Stimulated activated CD4-positive, alpha-beta T cell treated with anti-CD3 and anti-CD28 coated beads, Interleukin-1b, Interleukin-23, amount 100 ng/mL, for 4 hours (primary cell): ENCODE measurements at regions not wholly inside any gene's neighbourhood (a gene's known extent, or its start where the extent isn't known, plus 50 kb on each side); places are given as distances from the start of the nearest gene placed in this dataset.

ENCODE experiments used
- DNase-seq, 2 donors: peaks; one replicate each; pipeline ENCODE4 v3.0.0-alpha.2; 2020; ENCODE audit warnings: low read depth in 2 of 2

- no peak for DNase-seq
These were observed 379.4 kb upstream of the DACH1 start for GRCh38 chr13:72246396-72246795.

- DNase-seq = no peak
These were observed 377.8 kb upstream of the DACH1 start for GRCh38 chr13:72244788-72245187.

GRCh38 chr13:72230131-72230530 is 363.1 kb upstream of the DACH1 start:
- no peak for DNase-seq

DNA sequence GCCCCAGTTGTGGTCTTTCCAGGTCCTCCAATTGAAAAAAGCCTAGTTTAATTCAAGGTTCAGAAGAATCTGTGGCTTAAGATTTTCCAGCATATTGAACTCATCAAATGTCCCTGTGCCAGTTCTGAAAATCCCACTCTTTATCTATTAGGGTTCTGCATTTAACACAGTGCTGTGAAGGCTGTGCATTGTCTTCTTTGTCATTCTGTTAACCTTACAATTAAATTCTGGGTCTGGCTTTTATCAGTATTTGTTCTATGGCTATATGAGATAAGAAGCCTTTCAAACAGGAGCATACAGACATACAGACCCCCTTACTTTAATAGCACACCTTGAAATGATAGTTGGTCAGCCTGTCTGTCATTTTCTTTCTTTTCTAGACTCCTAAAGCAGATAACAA is 362.1 kb upstream of the DACH1 start:
- no peak for DNase-seq

DNA sequence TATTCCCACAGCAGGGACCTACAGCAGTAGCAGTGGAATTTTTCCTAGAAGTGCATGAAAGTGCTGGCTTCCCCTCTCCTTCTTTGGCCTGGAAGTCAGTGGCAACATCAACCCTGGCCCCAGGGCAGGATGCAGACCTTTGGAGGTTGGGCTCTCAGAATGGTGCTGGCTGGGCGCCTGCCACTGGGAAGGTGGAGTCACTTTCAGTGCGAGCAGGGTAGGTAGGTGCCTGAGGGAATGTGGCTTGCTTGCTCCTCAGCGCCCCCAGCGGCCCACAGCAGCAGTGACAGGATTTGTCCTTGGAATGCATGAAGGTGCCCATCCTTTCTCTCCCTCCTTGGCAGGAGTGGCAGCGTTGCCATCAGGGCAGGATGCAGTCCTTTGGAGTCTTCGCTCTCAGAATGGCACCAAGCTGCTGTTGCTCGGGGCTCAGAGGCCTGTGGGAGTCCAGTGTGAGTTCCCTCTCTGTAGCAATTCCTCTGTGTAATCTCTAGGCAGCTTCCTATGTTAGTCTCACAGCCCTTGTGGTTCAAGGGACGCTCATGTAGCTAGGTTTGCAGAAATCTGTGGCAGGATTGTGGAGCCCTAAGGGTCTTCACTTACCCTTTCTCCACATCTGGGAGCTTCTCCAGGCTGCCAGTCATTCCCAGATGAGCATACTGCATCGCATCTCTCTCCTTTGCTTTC is 354.4 kb upstream of the DACH1 start:
- no peak for DNase-seq

DNA sequence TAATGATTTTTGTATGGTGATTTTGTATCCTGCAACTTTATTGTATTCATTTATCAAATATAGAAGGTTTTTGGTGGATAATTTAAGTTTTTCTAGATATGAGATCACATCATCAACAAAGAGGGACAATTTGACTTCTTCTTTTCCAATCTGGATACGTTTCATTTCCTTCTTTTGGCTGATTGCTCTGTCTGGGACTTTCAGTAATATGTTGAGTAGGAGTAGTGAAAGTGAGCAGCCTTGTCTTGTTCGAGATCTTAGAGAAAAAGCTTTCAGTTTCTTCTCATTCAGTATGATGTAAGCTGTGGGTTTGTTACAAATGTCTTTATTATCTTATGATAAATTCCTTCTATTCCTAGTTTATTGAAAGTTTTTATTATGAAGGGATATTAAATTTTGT is 352.0 kb upstream of the DACH1 start:
- no peak for DNase-seq

GRCh38 chr13:72217142-72217541 is 350.1 kb upstream of the DACH1 start:
- DNase-seq = no peak

GRCh38 chr13:72208112-72208645 is 341.2 kb upstream of the DACH1 start:
- no peak for DNase-seq

DNA sequence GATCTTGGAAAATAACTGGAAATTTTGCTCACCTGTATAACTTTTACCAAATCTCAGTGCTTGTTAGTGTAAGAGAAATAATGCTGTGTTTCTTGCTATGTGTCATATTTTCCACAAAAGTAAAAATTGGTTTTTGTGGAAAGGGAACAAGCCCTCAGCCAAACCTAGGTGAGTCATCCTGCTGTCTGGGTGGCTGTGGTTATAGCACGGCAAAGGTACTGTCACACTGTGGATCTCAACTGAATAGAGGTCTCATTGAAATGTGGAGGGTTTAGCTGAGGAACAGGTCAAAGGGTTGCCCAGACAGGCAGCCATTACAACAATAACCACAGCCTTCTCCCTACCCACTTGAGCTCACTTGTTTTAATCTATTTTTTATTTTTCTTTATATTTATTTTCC is 338.8 kb upstream of the DACH1 start:
- no peak for DNase-seq

DNA sequence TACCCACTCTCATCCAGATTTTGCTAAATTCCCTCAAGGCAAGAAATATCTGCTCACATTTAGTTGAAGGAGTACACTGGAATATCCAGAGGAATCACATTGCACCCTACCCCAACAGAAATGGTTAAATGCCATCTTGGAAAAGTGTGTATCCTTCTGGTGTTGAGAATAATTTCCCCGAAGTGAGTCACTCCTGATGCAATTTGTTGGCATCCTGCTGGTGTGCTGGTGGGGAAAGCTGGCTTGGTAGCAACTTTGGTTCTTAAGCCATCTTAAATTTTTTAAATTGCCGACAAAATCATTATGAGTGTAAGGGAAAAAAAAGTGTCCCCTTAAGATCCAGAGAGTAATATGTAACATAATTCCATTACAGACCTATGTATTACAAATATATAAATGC is 337.3 kb upstream of the DACH1 start:
- no peak for DNase-seq

DNA sequence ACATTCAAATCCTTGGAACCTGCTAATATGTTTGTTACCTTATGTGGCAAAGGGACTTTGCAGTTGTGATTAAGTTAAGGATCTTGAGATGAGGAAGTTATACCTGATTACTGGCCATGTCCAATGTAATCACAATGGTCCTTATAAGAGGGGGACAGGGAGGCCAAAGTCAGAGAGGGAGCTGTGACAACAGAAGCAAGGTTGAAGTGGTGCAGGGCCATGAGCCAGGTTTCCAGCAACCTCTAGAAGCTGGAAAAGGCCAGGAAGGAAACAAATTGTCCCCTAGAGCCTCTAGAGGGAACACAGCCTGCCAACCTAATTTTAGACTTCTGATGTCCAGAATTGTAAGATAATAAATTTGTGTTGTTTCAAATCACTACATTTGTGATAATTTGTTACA is 334.7 kb upstream of the DACH1 start:
- no peak for DNase-seq

- no peak for DNase-seq
These were observed 332.6 kb upstream of the DACH1 start for GRCh38 chr13:72199640-72200039.

- DNase-seq = no peak
These were observed 332.1 kb upstream of the DACH1 start for GRCh38 chr13:72198967-72199560.

GRCh38 chr13:72198042-72198441 is 331.0 kb upstream of the DACH1 start:
- no peak for DNase-seq

- no peak for DNase-seq
These were observed 328.2 kb upstream of the DACH1 start for GRCh38 chr13:72195044-72195704.

DNA sequence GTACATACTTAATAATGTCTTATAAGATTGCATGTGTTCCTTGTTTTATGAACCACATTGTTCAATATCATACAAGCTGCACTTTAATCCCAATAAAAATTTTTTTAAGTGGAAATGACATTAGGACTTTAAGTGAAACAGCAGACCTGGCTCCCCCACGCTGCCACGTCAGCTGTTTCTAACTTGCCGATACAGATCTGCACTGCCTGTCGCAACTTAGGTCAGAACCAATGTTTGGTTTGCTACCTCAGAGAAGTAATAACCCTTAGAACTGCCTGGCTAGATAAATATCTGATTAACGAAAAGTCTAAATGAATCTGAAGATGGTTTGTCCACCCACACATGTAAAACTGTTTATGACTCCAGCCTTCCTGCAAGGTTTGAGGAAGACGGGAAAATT is 327.5 kb upstream of the DACH1 start:
- no peak for DNase-seq

DNA sequence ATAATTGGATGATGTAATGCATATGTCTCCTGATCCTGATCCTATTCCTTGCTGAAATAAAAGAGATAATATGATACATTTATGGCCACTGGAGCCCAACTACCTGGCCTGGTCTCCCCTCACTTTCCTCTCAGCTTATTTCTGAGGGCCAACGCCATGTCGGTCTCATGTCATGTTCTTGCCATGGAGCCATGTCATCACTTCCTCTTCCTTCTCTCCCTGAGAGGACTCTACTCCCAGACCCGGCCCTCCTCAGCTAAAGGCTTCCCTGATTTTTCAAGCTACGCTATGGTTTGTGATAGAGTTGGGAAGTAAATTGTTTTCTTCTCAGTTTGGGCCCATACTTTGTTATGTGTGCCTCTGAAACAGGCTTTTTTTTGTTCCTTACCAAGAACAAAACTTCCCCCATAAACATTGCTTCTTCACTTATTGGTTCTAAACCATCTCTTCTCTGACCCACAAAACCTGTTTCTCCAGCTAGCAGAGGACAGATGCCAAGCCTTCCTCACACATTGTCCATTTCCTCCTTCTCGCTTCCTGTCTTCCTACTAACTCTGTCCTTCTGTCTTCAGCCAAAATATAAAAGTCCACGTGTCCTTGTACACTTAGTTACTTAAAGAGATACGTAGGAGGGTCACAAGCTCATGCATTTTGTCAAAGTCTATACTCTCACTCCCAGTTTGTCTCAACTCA is 319.9 kb upstream of the DACH1 start:
- no peak for DNase-seq

DNA sequence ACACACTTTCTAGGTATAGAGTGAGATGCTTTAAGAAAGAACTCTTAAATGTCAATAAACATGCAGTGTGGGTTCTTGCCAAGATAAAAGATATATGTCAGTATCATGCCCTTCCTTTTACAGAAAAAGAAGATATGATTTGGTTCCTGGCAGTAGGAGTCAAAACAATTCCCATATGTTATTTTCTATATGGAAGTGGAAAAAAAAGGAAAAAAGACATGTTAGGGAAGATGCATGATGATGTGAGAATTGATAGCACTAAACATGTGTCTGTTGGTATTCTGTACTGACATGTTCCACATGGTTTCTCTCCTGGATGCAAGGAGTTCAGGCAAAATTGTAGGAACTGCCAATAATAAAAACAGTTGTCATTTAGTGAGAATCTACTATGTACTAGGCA is 318.8 kb upstream of the DACH1 start:
- DNase-seq = no peak

DNA sequence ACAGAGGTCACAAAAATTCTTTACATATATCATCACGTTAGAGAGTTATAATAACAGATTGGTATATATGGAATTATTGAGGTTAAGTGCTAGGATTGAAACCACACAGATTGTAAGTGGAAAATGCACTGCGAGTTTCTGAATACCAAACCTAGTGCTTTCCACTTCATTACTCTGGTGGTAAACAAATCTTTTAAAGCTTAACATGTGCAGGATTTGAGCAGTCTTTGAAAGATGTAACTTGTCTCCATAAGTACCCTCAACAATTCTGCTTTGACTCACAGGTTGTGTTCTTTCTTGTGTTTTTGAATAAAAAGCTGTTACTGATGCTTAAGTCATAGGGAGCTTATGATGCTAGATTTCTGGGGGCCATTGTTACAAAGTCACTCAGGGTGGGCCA is 314.7 kb upstream of the DACH1 start:
- no peak for DNase-seq

DNA sequence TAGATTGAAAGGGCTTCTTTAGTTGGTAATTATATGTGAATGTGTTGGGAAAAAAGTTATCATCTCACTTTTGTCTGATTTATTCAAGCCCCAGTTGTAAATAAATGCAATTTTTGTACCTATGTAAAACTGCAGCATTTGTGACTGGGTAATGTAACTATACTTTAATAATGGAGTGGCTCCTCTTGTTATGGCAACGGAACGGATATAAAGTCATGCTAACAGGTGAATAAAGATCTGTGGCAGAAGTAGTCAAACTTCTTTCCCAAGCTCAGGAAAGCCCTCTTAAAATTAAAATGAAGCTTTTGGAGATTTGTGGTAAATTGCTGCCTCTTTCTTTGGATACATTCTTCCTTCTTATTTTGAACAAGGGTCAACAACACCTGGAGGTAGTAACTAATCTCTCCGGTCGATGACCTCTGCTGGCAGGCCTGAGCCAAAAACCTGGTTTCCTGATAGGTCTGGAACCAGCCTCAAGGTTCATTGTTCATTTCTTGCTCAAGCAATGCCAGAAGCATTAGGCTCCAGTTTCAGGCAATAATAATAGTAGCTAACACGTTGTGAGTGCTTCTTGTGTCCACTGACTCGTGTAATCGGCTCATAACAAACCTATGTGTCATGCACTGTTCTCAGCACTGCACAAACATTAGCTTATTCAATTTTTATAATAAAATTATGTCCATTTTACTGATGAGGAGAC is 313.4 kb upstream of the DACH1 start:
- DNase-seq = no peak

- DNase-seq = no peak
These were observed 307.5 kb upstream of the DACH1 start for GRCh38 chr13:72174549-72174948.

GRCh38 chr13:72170571-72170970 is 303.6 kb upstream of the DACH1 start:
- no peak for DNase-seq
